ENCODE measurements at regions not wholly inside any gene's neighbourhood (a gene's known extent, or its start where the extent isn't known, plus 50 kb on each side); places are given as distances from the start of the nearest gene placed in this dataset.
"Not testable (repeated sequence)": the region's sequence is repeated elsewhere in the genome, so short reads cannot be mapped to it uniquely, and the experiment has no call there.

DNA sequence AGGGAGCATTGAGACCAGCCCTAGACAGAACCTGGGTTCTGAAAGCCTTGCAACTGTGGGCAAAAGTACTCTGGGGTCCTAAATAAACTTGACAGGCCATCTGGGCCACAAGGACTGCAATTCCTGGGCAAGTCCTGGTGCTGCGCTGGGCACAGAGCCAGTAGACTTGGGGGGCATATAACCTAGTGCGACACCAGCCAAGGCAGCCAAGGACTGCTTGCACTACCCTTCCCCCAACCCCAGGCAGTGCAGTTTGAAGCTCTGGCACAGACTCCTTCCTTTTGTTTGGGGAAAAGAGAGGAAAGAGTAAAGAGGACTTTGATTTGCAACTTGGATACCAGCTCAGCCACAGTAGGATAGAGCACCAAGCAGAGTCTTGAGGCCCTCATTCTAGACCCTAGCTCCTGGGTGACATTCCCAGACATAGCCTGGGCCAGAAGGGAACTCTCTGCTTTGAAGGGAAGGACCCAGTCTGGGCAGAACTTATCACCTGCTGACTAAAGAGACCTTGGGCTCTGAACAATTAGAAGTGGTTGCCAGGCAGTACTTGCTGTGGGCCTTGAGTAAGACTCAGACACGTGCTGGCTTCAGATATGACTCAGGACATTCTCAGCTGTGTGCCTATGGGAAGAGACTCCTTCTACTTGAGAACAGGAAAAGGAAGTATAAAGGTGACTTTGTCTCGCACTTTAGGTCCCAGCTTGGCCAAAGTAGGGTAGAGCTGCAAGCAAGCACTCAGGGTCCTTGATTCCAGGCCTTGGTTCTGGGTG, 522.8 kb downstream of the GLUD2 start:
- Histone ChIP-seq H3K36me3 (replicated peaks in 1 of 2; ENCODE audit: control insufficient read depth in 1 of 2, insufficient read depth in 2 of 2, low read length in 2 of 2) (no peaks in the 10 kb centered on the region), H3K27me3 (ENCODE audit: control insufficient read depth in 2 of 2, insufficient read depth in 2 of 2, low read length in 2 of 2) (no peaks in the 10 kb centered on the region), H3K9ac (ENCODE audit: insufficient read depth, low read length, poor library complexity, severe bottlenecking) (no peak overlapping the region), H3K4me2 (replicated peaks; ENCODE audit: extremely low read depth, low read length, poor library complexity, severe bottlenecking) (no peak overlapping the region), H2AFZ (ENCODE audit: insufficient read depth, low read depth, low read length, poor library complexity, severe bottlenecking) (no peak overlapping the region), H3K4me3 (replicated peaks in 1 of 3; ENCODE audit: low read depth in 2 of 3, low read length in 3 of 3) (no peak overlapping the region), H4K20me1 (ENCODE audit: insufficient read depth, low read length) (no peaks in the 10 kb centered on the region), H3K9me3 (replicated peaks in 1 of 2; ENCODE audit: control insufficient read depth in 1 of 2, insufficient read depth in 1 of 2, low read length in 2 of 2) (no peaks in the 10 kb centered on the region), H3K27ac (ENCODE audit: low read depth in 1 of 2, low read length in 2 of 2) (no peak overlapping the region), H3K4me1 (ENCODE audit: control insufficient read depth in 1 of 2, insufficient read depth in 2 of 2, low read length in 2 of 2) (no peaks in the 10 kb centered on the region), H3K79me2 (ENCODE audit: insufficient read depth, low read length) (no peaks in the 10 kb centered on the region)
- WGBS (ENCODE audit: insufficient coverage): 94% methylated on average over 2 of the region's 4 CpGs
- DNase-seq: no peak
- Mint-ChIP-seq H3K4me3 (no peak overlapping the region), H3K9me3 (peaks cover 0 to 3% (median 0%) of the 10 kb centered on the region in 7 donors), H3K36me3 (no peaks in the 10 kb centered on the region), H3K27me3 (ENCODE audit: low read depth in 3 of 3) (peaks cover 0 to 3% (median 2%) of the 10 kb centered on the region in 3 donors), H3K4me1 (no peaks in the 10 kb centered on the region), H3K27ac (no peak overlapping the region)
- intact Hi-C loops (cut with micrococcal nuclease): no loop called here
- TF ChIP-seq CTCF (IDR thresholded peaks at IDR 0.05): no peak

GRCh38 chrX:121571333-121571732, 523.9 kb downstream of the GLUD2 start:
- intact Hi-C loops (cut with micrococcal nuclease): no loop called here
- Mint-ChIP-seq H3K4me1 (no peaks in the 10 kb centered on the region), H3K36me3 (no peaks in the 10 kb centered on the region)

GRCh38 chrX:121574384-121574783, 527.0 kb downstream of the GLUD2 start:
- H3K9me3 ChIP-seq (replicated peaks in 1 of 2; ENCODE audit: control insufficient read depth in 1 of 2, insufficient read depth in 1 of 2, low read length in 2 of 2); H3K4me1 ChIP-seq (ENCODE audit: control insufficient read depth in 1 of 2, insufficient read depth in 2 of 2, low read length in 2 of 2); H3K36me3 ChIP-seq (replicated peaks in 1 of 2; ENCODE audit: control insufficient read depth in 1 of 2, insufficient read depth in 2 of 2, low read length in 2 of 2); H3K36me3 Mint-ChIP-seq; H3K9ac ChIP-seq (ENCODE audit: insufficient read depth, low read length, poor library complexity, severe bottlenecking); H3K4me2 ChIP-seq (replicated peaks; ENCODE audit: extremely low read depth, low read length, poor library complexity, severe bottlenecking); H2AFZ ChIP-seq (ENCODE audit: insufficient read depth, low read depth, low read length, poor library complexity, severe bottlenecking); H3K4me3 Mint-ChIP-seq; H3K4me3 ChIP-seq (replicated peaks in 1 of 3; ENCODE audit: low read depth in 2 of 3, low read length in 3 of 3); H4K20me1 ChIP-seq (ENCODE audit: insufficient read depth, low read length); H3K27ac ChIP-seq (ENCODE audit: low read depth in 1 of 2, low read length in 2 of 2); H3K27me3 ChIP-seq (ENCODE audit: control insufficient read depth in 2 of 2, insufficient read depth in 2 of 2, low read length in 2 of 2); H3K4me1 Mint-ChIP-seq; DNase-seq; intact Hi-C loops (cut with micrococcal nuclease); H3K9me3 Mint-ChIP-seq; H3K79me2 ChIP-seq (ENCODE audit: insufficient read depth, low read length); H3K27me3 Mint-ChIP-seq (ENCODE audit: low read depth in 3 of 3); H3K27ac Mint-ChIP-seq: not testable (repeated sequence)
- no CpG with 5 or more reads among the region's 2 CpGs for WGBS (ENCODE audit: insufficient coverage)

More at GRCh38 chrX:121571333-121571732, 523.9 kb downstream of the GLUD2 start:
- Histone ChIP-seq H3K4me1 (ENCODE audit: control insufficient read depth in 1 of 2, insufficient read depth in 2 of 2, low read length in 2 of 2) (no peaks in the 10 kb centered on the region), H4K20me1 (ENCODE audit: insufficient read depth, low read length) (no peaks in the 10 kb centered on the region), H3K27ac (ENCODE audit: low read depth in 1 of 2, low read length in 2 of 2) (no peak overlapping the region), H3K9me3 (replicated peaks in 1 of 2; ENCODE audit: control insufficient read depth in 1 of 2, insufficient read depth in 1 of 2, low read length in 2 of 2) (no peaks in the 10 kb centered on the region), H3K4me2 (replicated peaks; ENCODE audit: extremely low read depth, low read length, poor library complexity, severe bottlenecking) (no peak overlapping the region), H3K79me2 (ENCODE audit: insufficient read depth, low read length) (no peaks in the 10 kb centered on the region), H3K9ac (ENCODE audit: insufficient read depth, low read length, poor library complexity, severe bottlenecking) (no peak overlapping the region), H3K27me3 (ENCODE audit: control insufficient read depth in 2 of 2, insufficient read depth in 2 of 2, low read length in 2 of 2) (no peaks in the 10 kb centered on the region), H2AFZ (ENCODE audit: insufficient read depth, low read depth, low read length, poor library complexity, severe bottlenecking) (no peak overlapping the region), H3K4me3 (replicated peaks in 1 of 3; ENCODE audit: low read depth in 2 of 3, low read length in 3 of 3) (no peak overlapping the region), H3K36me3 (replicated peaks in 1 of 2; ENCODE audit: control insufficient read depth in 1 of 2, insufficient read depth in 2 of 2, low read length in 2 of 2) (no peaks in the 10 kb centered on the region)
- WGBS (ENCODE audit: insufficient coverage): 100% methylated on average over 2 of the region's 7 CpGs
- Mint-ChIP-seq H3K9me3 (peaks cover 0 to 3% (median 0%) of the 10 kb centered on the region in 7 donors), H3K27me3 (ENCODE audit: low read depth in 3 of 3) (peaks cover 0 to 3% (median 2%) of the 10 kb centered on the region in 3 donors), H3K4me3 (no peak overlapping the region), H3K27ac (no peak overlapping the region)
- DNase-seq: no peak
- TF ChIP-seq CTCF (IDR thresholded peaks at IDR 0.05): no peak

Measured in CD14-positive monocyte (primary cell).